NCI-H146 treated with DMSO at 0.1 percent for 48 hours (cell line): ENCODE measurements at regions not wholly inside any gene's neighbourhood (a gene's known extent, or its start where the extent isn't known, plus 50 kb on each side); places are given as distances from the start of the nearest gene placed in this dataset.

Experiments
- DNase-seq: peaks from one replicate; lab custom pipeline; 2025; ENCODE audit not compliant: unreplicated experiment; lab: John Stamatoyannopoulos, UW

- no peak for DNase-seq
These were observed 363.0 kb downstream of the SS18 start for GRCh38 chr18:25727281-25727985.

GRCh38 chr18:25726298-25726697 is 364.1 kb downstream of the SS18 start:
- no peak for DNase-seq

GRCh38 chr18:25725501-25725900 is 364.9 kb downstream of the SS18 start:
- no peak for DNase-seq

GRCh38 chr18:25724997-25725396 is 365.4 kb downstream of the SS18 start:
- DNase-seq, result no peak

- no peak for DNase-seq
These were observed 366.3 kb downstream of the SS18 start for GRCh38 chr18:25724121-25724520.

- DNase-seq, result no peak
These were observed 361.1 kb upstream of the ZNF521 start for GRCh38 chr18:25713103-25713502.

GRCh38 chr18:25710981-25711380 is 359.0 kb upstream of the ZNF521 start:
- DNase-seq, result no peak

- DNase-seq, result no peak
These were observed 353.7 kb upstream of the ZNF521 start for GRCh38 chr18:25705650-25706049.

GRCh38 chr18:25704494-25704893 is 352.5 kb upstream of the ZNF521 start:
- DNase-seq, result no peak

- DNase-seq, result no peak
These were observed 352.1 kb upstream of the ZNF521 start for GRCh38 chr18:25704071-25704470.

- no peak for DNase-seq
These were observed 349.9 kb upstream of the ZNF521 start for GRCh38 chr18:25701821-25702220.

- DNase-seq, result no peak
These were observed 335.1 kb upstream of the ZNF521 start for GRCh38 chr18:25686960-25687500.

- DNase-seq, result no peak
These were observed 333.1 kb upstream of the ZNF521 start for GRCh38 chr18:25685088-25685487.

- DNase-seq, result no peak
These were observed 327.5 kb upstream of the ZNF521 start for GRCh38 chr18:25679491-25679890.

GRCh38 chr18:25678221-25678620 is 326.3 kb upstream of the ZNF521 start:
- DNase-seq, result no peak

- DNase-seq, result no peak
These were observed 323.3 kb upstream of the ZNF521 start for GRCh38 chr18:25675123-25675850.

- DNase-seq, result no peak
These were observed 322.2 kb upstream of the ZNF521 start for GRCh38 chr18:25674183-25674582.

- no peak for DNase-seq
These were observed 320.5 kb upstream of the ZNF521 start for GRCh38 chr18:25672490-25672889.

- no peak for DNase-seq
These were observed 317.8 kb upstream of the ZNF521 start for GRCh38 chr18:25669741-25670140.

GRCh38 chr18:25662272-25662671 is 310.3 kb upstream of the ZNF521 start:
- DNase-seq, result no peak

- DNase-seq, result no peak
These were observed 309.9 kb upstream of the ZNF521 start for GRCh38 chr18:25661831-25662230.

- no peak for DNase-seq
These were observed 307.6 kb upstream of the ZNF521 start for GRCh38 chr18:25659541-25659940.
